ENCODE measurements at regions not wholly inside any gene's neighbourhood (a gene's known extent, or its start where the extent isn't known, plus 50 kb on each side); places are given as distances from the start of the nearest gene placed in this dataset.

- no CpG with 5 or more reads among the region's 2 CpGs for WGBS (ENCODE audit: extremely low coverage, insufficient coverage, insufficient read length)
- no peak overlapping the region for H3K14ac ChIP-seq (ENCODE audit: low read length)
Observed at GRCh38 chr5:144979516-144980264, 809.0 kb downstream of the KCTD16 start.

GRCh38 chr5:144972317-144972716, 801.6 kb downstream of the KCTD16 start:
- peaks cover 6% of the 10 kb centered on the region for H3K9me3 ChIP-seq (ENCODE audit: insufficient read depth, low read depth, low read length)
- no peak overlapping the region for H3K27ac ChIP-seq (ENCODE audit: low read depth, low read length)
- H3K27me3 ChIP-seq (ENCODE audit: insufficient read depth, low read length), result no peaks in the 10 kb centered on the region
- no peak overlapping the region for H3K18ac ChIP-seq (ENCODE audit: low read length)
- WGBS (ENCODE audit: extremely low coverage, insufficient coverage, insufficient read length), result no CpG with 5 or more reads among the region's 3 CpGs
- H3K23ac ChIP-seq (ENCODE audit: low read length), result no peak overlapping the region
- no peaks in the 10 kb centered on the region for H3K79me2 ChIP-seq (ENCODE audit: control insufficient read depth, insufficient read depth, low read length, poor library complexity)
- no peak overlapping the region for H2AFZ ChIP-seq (ENCODE audit: insufficient read depth, low read length, poor library complexity)
- no peak overlapping the region for H2BK120ac ChIP-seq (ENCODE audit: insufficient read depth, low read length, poor library complexity)
- H3K4me1 ChIP-seq (ENCODE audit: control insufficient read depth in 1 of 2, insufficient read depth in 2 of 2, low read length in 2 of 2), result no peaks in the 10 kb centered on the region
- H2AK5ac ChIP-seq (ENCODE audit: low read length), result no peak overlapping the region
- no peaks in the 10 kb centered on the region for H3K36me3 ChIP-seq (ENCODE audit: control insufficient read depth in 1 of 2, insufficient read depth in 2 of 2, low read length in 2 of 2)
- DNase-seq, result no peak
- no peak overlapping the region for H4K8ac ChIP-seq (ENCODE audit: low read depth, low read length)
- no peak overlapping the region for H3K14ac ChIP-seq (ENCODE audit: low read length)
- H2BK5ac ChIP-seq (ENCODE audit: low read depth, low read length, poor library complexity), result no peak overlapping the region
- no peak overlapping the region for H2BK12ac ChIP-seq (ENCODE audit: low read length)
- H4K91ac ChIP-seq (ENCODE audit: low read depth, low read length), result no peak overlapping the region
- H3K9ac ChIP-seq (ENCODE audit: low read length), result no peak overlapping the region
- H3K79me1 ChIP-seq (ENCODE audit: low read length), result no peaks in the 10 kb centered on the region
- no peak overlapping the region for H3K4me2 ChIP-seq (ENCODE audit: low read length)
- H4K12ac ChIP-seq (ENCODE audit: low read depth, low read length), result no peak overlapping the region
- no peak overlapping the region for H3K4ac ChIP-seq (ENCODE audit: low read depth, low read length)
- H3K4me3 ChIP-seq (ENCODE audit: low read depth, low read length), result no peak overlapping the region

More at GRCh38 chr5:144979516-144980264, 809.0 kb downstream of the KCTD16 start:
- Histone ChIP-seq H2AK5ac (ENCODE audit: low read length) (no peak overlapping the region), H3K4me1 (ENCODE audit: control insufficient read depth in 1 of 2, insufficient read depth in 2 of 2, low read length in 2 of 2) (no peaks in the 10 kb centered on the region), H3K79me1 (ENCODE audit: low read length) (no peaks in the 10 kb centered on the region), H3K79me2 (ENCODE audit: control insufficient read depth, insufficient read depth, low read length, poor library complexity) (no peaks in the 10 kb centered on the region), H3K9ac (ENCODE audit: low read length) (no peak overlapping the region), H3K27ac (ENCODE audit: low read depth, low read length) (no peak overlapping the region), H3K36me3 (ENCODE audit: control insufficient read depth in 1 of 2, insufficient read depth in 2 of 2, low read length in 2 of 2) (no peaks in the 10 kb centered on the region), H3K4ac (ENCODE audit: low read depth, low read length) (no peak overlapping the region), H2BK12ac (ENCODE audit: low read length) (no peak overlapping the region), H4K8ac (ENCODE audit: low read depth, low read length) (no peak overlapping the region), H3K18ac (ENCODE audit: low read length) (no peak overlapping the region), H2BK120ac (ENCODE audit: insufficient read depth, low read length, poor library complexity) (no peak overlapping the region), H3K4me2 (ENCODE audit: low read length) (no peak overlapping the region), H3K4me3 (ENCODE audit: low read depth, low read length) (no peak overlapping the region), H2AFZ (ENCODE audit: insufficient read depth, low read length, poor library complexity) (no peak overlapping the region), H3K9me3 (ENCODE audit: insufficient read depth, low read depth, low read length) (peaks cover 6% of the 10 kb centered on the region), H2BK5ac (ENCODE audit: low read depth, low read length, poor library complexity) (no peak overlapping the region), H3K23ac (ENCODE audit: low read length) (no peak overlapping the region), H4K91ac (ENCODE audit: low read depth, low read length) (no peak overlapping the region), H3K27me3 (ENCODE audit: insufficient read depth, low read length) (no peaks in the 10 kb centered on the region), H4K12ac (ENCODE audit: low read depth, low read length) (no peak overlapping the region)
- DNase-seq, result no peak

GRCh38 chr5:144971108-144971850, 800.6 kb downstream of the KCTD16 start:
- WGBS (ENCODE audit: extremely low coverage, insufficient coverage, insufficient read length), result no CpG with 5 or more reads among the region's 6 CpGs
- H3K4me1 ChIP-seq (ENCODE audit: control insufficient read depth in 1 of 2, insufficient read depth in 2 of 2, low read length in 2 of 2), result no peaks in the 10 kb centered on the region

GRCh38 chr5:144960296-144960695, 789.6 kb downstream of the KCTD16 start:
- no peak for DNase-seq
- Histone ChIP-seq H2BK12ac (ENCODE audit: low read length) (no peak overlapping the region), H2AK5ac (ENCODE audit: low read length) (no peak overlapping the region)

More at GRCh38 chr5:144971108-144971850, 800.6 kb downstream of the KCTD16 start:
- Histone ChIP-seq H3K9ac (ENCODE audit: low read length) (no peak overlapping the region), H4K8ac (ENCODE audit: low read depth, low read length) (no peak overlapping the region), H3K36me3 (ENCODE audit: control insufficient read depth in 1 of 2, insufficient read depth in 2 of 2, low read length in 2 of 2) (no peaks in the 10 kb centered on the region), H3K4me2 (ENCODE audit: low read length) (no peak overlapping the region), H3K4ac (ENCODE audit: low read depth, low read length) (no peak overlapping the region), H4K12ac (ENCODE audit: low read depth, low read length) (no peak overlapping the region), H2BK5ac (ENCODE audit: low read depth, low read length, poor library complexity) (no peak overlapping the region), H3K27ac (ENCODE audit: low read depth, low read length) (no peak overlapping the region), H2AK5ac (ENCODE audit: low read length) (no peak overlapping the region), H2BK120ac (ENCODE audit: insufficient read depth, low read length, poor library complexity) (no peak overlapping the region), H3K79me1 (ENCODE audit: low read length) (no peaks in the 10 kb centered on the region), H3K4me3 (ENCODE audit: low read depth, low read length) (no peak overlapping the region), H3K23ac (ENCODE audit: low read length) (no peak overlapping the region), H3K27me3 (ENCODE audit: insufficient read depth, low read length) (no peaks in the 10 kb centered on the region), H4K91ac (ENCODE audit: low read depth, low read length) (no peak overlapping the region), H2AFZ (ENCODE audit: insufficient read depth, low read length, poor library complexity) (no peak overlapping the region), H3K79me2 (ENCODE audit: control insufficient read depth, insufficient read depth, low read length, poor library complexity) (no peaks in the 10 kb centered on the region), H3K14ac (ENCODE audit: low read length) (no peak overlapping the region), H3K9me3 (ENCODE audit: insufficient read depth, low read depth, low read length) (peaks cover 6% of the 10 kb centered on the region), H2BK12ac (ENCODE audit: low read length) (no peak overlapping the region), H3K18ac (ENCODE audit: low read length) (no peak overlapping the region)
- no peak for DNase-seq

More at GRCh38 chr5:144960296-144960695, 789.6 kb downstream of the KCTD16 start:
- no peak overlapping the region for H3K23ac ChIP-seq (ENCODE audit: low read length)
- no peak overlapping the region for H3K9ac ChIP-seq (ENCODE audit: low read length)
- no peak overlapping the region for H3K4ac ChIP-seq (ENCODE audit: low read depth, low read length)
- H3K4me3 ChIP-seq (ENCODE audit: low read depth, low read length), result no peak overlapping the region
- no peaks in the 10 kb centered on the region for H3K36me3 ChIP-seq (ENCODE audit: control insufficient read depth in 1 of 2, insufficient read depth in 2 of 2, low read length in 2 of 2)
- no peaks in the 10 kb centered on the region for H3K27me3 ChIP-seq (ENCODE audit: insufficient read depth, low read length)
- no peaks in the 10 kb centered on the region for H3K79me1 ChIP-seq (ENCODE audit: low read length)
- no peaks in the 10 kb centered on the region for H3K9me3 ChIP-seq (ENCODE audit: insufficient read depth, low read depth, low read length)
- no peak overlapping the region for H3K4me2 ChIP-seq (ENCODE audit: low read length)
- H2BK5ac ChIP-seq (ENCODE audit: low read depth, low read length, poor library complexity), result no peak overlapping the region
- no peak overlapping the region for H4K12ac ChIP-seq (ENCODE audit: low read depth, low read length)
- H3K27ac ChIP-seq (ENCODE audit: low read depth, low read length), result no peak overlapping the region
- no peaks in the 10 kb centered on the region for H3K4me1 ChIP-seq (ENCODE audit: control insufficient read depth in 1 of 2, insufficient read depth in 2 of 2, low read length in 2 of 2)
- no peak overlapping the region for H4K91ac ChIP-seq (ENCODE audit: low read depth, low read length)
- no peaks in the 10 kb centered on the region for H3K79me2 ChIP-seq (ENCODE audit: control insufficient read depth, insufficient read depth, low read length, poor library complexity)
- no peak overlapping the region for H3K18ac ChIP-seq (ENCODE audit: low read length)
- H2AFZ ChIP-seq (ENCODE audit: insufficient read depth, low read length, poor library complexity), result no peak overlapping the region
- no peak overlapping the region for H4K8ac ChIP-seq (ENCODE audit: low read depth, low read length)
- no peak overlapping the region for H3K14ac ChIP-seq (ENCODE audit: low read length)
- H2BK120ac ChIP-seq (ENCODE audit: insufficient read depth, low read length, poor library complexity), result no peak overlapping the region

All from trophoblast cell (in vitro differentiated cells and primary cell).